ENCODE measurements at regions not wholly inside any gene's neighbourhood (a gene's known extent, or its start where the extent isn't known, plus 50 kb on each side); places are given as distances from the start of the nearest gene placed in this dataset.

GRCh38 chr4:147173797-147174432 lies 228.3 kb upstream of the TTC29 start:
- Histone ChIP-seq H3K9ac (ENCODE audit: low read length) (no peak overlapping the region), H3K9me3 (ENCODE audit: insufficient read depth, low read length) (no peaks in the 10 kb centered on the region), H3K4me2 (ENCODE audit: low read depth, low read length, poor library complexity, severe bottlenecking) (no peak overlapping the region), H3F3A (ENCODE audit: insufficient read depth) (no peaks in the 10 kb centered on the region), H3K4me3 (ENCODE audit: insufficient read depth, low read length, poor library complexity, severe bottlenecking) (no peak overlapping the region), H3K27ac (ENCODE audit: low read depth, low read length) (no peak overlapping the region), H3K36me3 (ENCODE audit: low read length) (no peaks in the 10 kb centered on the region), H3K79me2 (ENCODE audit: insufficient read depth, low read length) (no peaks in the 10 kb centered on the region), H3K27me3 (ENCODE audit: low read length) (no peaks in the 10 kb centered on the region), H4K20me1 (ENCODE audit: low read depth, low read length) (no peaks in the 10 kb centered on the region), H2AFZ (ENCODE audit: low read depth, low read length, severe bottlenecking) (no peak overlapping the region), H3K9me2 (replicated peaks; ENCODE audit: insufficient read depth, low read length) (no peaks in the 10 kb centered on the region)
- no peak for TF ChIP-seq EZH2phosphoT487 (conservative IDR thresholded peaks at IDR 0.05; ENCODE audit: low read length)
- TF ChIP-seq, protein P1, sequence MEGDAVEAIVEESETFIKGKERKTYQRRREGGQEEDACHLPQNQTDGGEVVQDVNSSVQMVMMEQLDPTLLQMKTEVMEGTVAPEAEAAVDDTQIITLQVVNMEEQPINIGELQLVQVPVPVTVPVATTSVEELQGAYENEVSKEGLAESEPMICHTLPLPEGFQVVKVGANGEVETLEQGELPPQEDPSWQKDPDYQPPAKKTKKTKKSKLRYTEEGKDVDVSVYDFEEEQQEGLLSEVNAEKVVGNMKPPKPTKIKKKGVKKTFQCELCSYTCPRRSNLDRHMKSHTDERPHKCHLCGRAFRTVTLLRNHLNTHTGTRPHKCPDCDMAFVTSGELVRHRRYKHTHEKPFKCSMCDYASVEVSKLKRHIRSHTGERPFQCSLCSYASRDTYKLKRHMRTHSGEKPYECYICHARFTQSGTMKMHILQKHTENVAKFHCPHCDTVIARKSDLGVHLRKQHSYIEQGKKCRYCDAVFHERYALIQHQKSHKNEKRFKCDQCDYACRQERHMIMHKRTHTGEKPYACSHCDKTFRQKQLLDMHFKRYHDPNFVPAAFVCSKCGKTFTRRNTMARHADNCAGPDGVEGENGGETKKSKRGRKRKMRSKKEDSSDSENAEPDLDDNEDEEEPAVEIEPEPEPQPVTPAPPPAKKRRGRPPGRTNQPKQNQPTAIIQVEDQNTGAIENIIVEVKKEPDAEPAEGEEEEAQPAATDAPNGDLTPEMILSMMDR (IDR thresholded peaks at IDR 0.05; ENCODE audit: insufficient read depth, low read length, poor library complexity, severe bottlenecking) = no peak

- no peak overlapping the region for H3K4me3 ChIP-seq (ENCODE audit: insufficient read depth, low read length, poor library complexity, severe bottlenecking)
- H3K79me2 ChIP-seq (ENCODE audit: insufficient read depth, low read length) = no peaks in the 10 kb centered on the region
- H3K9ac ChIP-seq (ENCODE audit: low read length) = no peak overlapping the region
- H3K4me2 ChIP-seq (ENCODE audit: low read depth, low read length, poor library complexity, severe bottlenecking) = no peak overlapping the region
- no peak overlapping the region for H2AFZ ChIP-seq (ENCODE audit: low read depth, low read length, severe bottlenecking)
- no peaks in the 10 kb centered on the region for H3K9me2 ChIP-seq (replicated peaks; ENCODE audit: insufficient read depth, low read length)
- no peaks in the 10 kb centered on the region for H4K20me1 ChIP-seq (ENCODE audit: low read depth, low read length)
- no peak for TF ChIP-seq EZH2phosphoT487 (conservative IDR thresholded peaks at IDR 0.05; ENCODE audit: low read length)
- TF ChIP-seq, protein P1 (IDR thresholded peaks at IDR 0.05; ENCODE audit: insufficient read depth, low read length, poor library complexity, severe bottlenecking) = no peak
- H3F3A ChIP-seq (ENCODE audit: insufficient read depth) = no peaks in the 10 kb centered on the region
- H3K27me3 ChIP-seq (ENCODE audit: low read length) = no peaks in the 10 kb centered on the region
- no peaks in the 10 kb centered on the region for H3K36me3 ChIP-seq (ENCODE audit: low read length)
- H3K9me3 ChIP-seq (ENCODE audit: insufficient read depth, low read length) = no peaks in the 10 kb centered on the region
- H3K27ac ChIP-seq (ENCODE audit: low read depth, low read length) = no peak overlapping the region
These were observed 228.9 kb upstream of the TTC29 start for GRCh38 chr4:147174591-147174990.

- no peak overlapping the region for H3K27ac ChIP-seq (ENCODE audit: low read depth, low read length)
- no peaks in the 10 kb centered on the region for H3K9me3 ChIP-seq (ENCODE audit: insufficient read depth, low read length)
- no peak overlapping the region for H3K4me2 ChIP-seq (ENCODE audit: low read depth, low read length, poor library complexity, severe bottlenecking)
- no peaks in the 10 kb centered on the region for H3K36me3 ChIP-seq (ENCODE audit: low read length)
- TF ChIP-seq EZH2phosphoT487 (conservative IDR thresholded peaks at IDR 0.05; ENCODE audit: low read length) = no peak
- no peak overlapping the region for H3K4me3 ChIP-seq (ENCODE audit: insufficient read depth, low read length, poor library complexity, severe bottlenecking)
- H4K20me1 ChIP-seq (ENCODE audit: low read depth, low read length) = no peaks in the 10 kb centered on the region
- no peaks in the 10 kb centered on the region for H3K27me3 ChIP-seq (ENCODE audit: low read length)
- H3F3A ChIP-seq (ENCODE audit: insufficient read depth) = no peaks in the 10 kb centered on the region
- H3K79me2 ChIP-seq (ENCODE audit: insufficient read depth, low read length) = no peaks in the 10 kb centered on the region
- no peak overlapping the region for H3K9ac ChIP-seq (ENCODE audit: low read length)
- no peak overlapping the region for H2AFZ ChIP-seq (ENCODE audit: low read depth, low read length, severe bottlenecking)
- no peaks in the 10 kb centered on the region for H3K9me2 ChIP-seq (replicated peaks; ENCODE audit: insufficient read depth, low read length)
These were observed 229.9 kb upstream of the TTC29 start for GRCh38 chr4:147175460-147176025.

- H3K9me3 ChIP-seq (ENCODE audit: insufficient read depth, low read length) = no peaks in the 10 kb centered on the region
- no peak for TF ChIP-seq EZH2phosphoT487 (conservative IDR thresholded peaks at IDR 0.05; ENCODE audit: low read length)
- TF ChIP-seq, protein P1 (IDR thresholded peaks at IDR 0.05; ENCODE audit: insufficient read depth, low read length, poor library complexity, severe bottlenecking) = no peak
- no peak overlapping the region for H3K27ac ChIP-seq (ENCODE audit: low read depth, low read length)
- H3K4me2 ChIP-seq (ENCODE audit: low read depth, low read length, poor library complexity, severe bottlenecking) = no peak overlapping the region
- H3F3A ChIP-seq (ENCODE audit: insufficient read depth) = no peaks in the 10 kb centered on the region
- no peaks in the 10 kb centered on the region for H3K79me2 ChIP-seq (ENCODE audit: insufficient read depth, low read length)
- no peaks in the 10 kb centered on the region for H4K20me1 ChIP-seq (ENCODE audit: low read depth, low read length)
- H3K9me2 ChIP-seq (replicated peaks; ENCODE audit: insufficient read depth, low read length) = no peaks in the 10 kb centered on the region
- H3K9ac ChIP-seq (ENCODE audit: low read length) = no peak overlapping the region
- H3K4me3 ChIP-seq (ENCODE audit: insufficient read depth, low read length, poor library complexity, severe bottlenecking) = no peak overlapping the region
- H3K36me3 ChIP-seq (ENCODE audit: low read length) = no peaks in the 10 kb centered on the region
- no peak overlapping the region for H2AFZ ChIP-seq (ENCODE audit: low read depth, low read length, severe bottlenecking)
- no peaks in the 10 kb centered on the region for H3K27me3 ChIP-seq (ENCODE audit: low read length)
These were observed 236.4 kb upstream of the TTC29 start for GRCh38 chr4:147182041-147182440.

Data from SU-DHL-6 (cell line).